Inferior parietal cortex (tissue), 1 donor: ENCODE measurements at regions not wholly inside any gene's neighbourhood (a gene's known extent, or its start where the extent isn't known, plus 50 kb on each side); places are given as distances from the start of the nearest gene placed in this dataset.

ENCODE experiments used
- DNase-seq: peaks from one replicate; pipeline ENCODE4 v3.0.0-alpha.2; 2016; ENCODE audit errors: extremely low spot score

DNA sequence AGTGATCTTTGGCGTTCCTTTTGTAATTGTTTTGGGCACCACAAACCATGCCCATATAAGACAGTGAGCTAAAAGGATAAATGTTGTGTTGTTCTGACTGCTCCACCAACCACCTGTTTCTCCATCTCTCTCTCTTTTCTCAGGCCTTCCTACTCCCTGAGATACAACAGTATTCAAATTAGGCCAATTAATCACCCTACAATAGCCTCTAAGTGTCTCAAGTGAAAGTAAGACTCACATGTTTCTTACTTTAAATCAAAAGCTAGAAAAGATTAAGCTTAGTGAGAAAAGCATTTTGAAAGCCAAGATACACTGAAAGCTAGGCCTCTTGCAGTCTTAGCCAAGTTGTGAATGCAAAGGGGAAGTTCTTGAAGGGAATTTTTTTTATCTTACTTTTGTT lies 268.8 kb upstream of the NREP start:
- no peak for DNase-seq

- DNase-seq: no peak
These were observed 267.8 kb upstream of the NREP start for GRCh38 chr5:112024769-112025168.

GRCh38 chr5:112024221-112024620 lies 267.2 kb upstream of the NREP start:
- DNase-seq: no peak

DNA sequence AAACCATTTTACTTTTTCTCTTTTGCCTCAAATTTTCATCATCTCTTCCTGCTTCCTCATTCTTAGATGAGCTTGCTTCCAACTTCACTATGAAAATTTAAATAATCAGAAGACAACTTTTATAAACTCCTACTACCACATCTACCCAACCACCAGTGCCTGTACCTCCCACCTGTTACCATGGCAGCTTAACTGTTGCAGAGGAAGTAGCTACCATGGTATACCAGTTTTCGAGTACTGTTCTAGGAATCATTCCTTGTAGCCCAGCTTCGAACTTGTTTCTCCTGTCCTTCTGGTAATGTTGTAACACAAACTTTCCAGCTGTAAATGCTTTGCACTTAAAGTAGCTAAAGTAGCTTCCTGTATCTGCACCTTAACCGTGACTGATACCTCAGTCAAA lies 266.8 kb upstream of the NREP start:
- DNase-seq: no peak

- DNase-seq: no peak
These were observed 261.9 kb upstream of the NREP start for GRCh38 chr5:112018846-112019245.

DNA sequence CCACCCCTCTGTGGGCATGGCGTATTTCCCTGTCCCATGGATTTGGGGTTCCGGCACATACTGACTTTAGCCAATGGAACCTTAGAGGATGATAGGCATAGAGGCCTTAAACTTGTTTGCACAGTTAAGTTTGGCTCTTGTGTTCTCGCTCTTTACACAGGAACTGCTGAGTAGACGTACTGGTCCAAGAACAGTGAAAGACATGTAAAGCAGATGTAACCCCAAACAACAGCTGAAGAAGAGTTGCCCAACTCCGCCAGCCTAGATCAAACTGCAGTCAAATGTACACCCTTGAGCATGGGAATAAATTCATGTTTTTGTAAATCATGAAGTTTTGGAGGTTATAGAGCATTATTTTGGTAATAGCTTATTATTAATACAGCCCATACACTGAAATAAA lies 260.0 kb upstream of the NREP start:
- no peak for DNase-seq

GRCh38 chr5:112014783-112015395 lies 257.9 kb upstream of the NREP start:
- DNase-seq: no peak

DNA sequence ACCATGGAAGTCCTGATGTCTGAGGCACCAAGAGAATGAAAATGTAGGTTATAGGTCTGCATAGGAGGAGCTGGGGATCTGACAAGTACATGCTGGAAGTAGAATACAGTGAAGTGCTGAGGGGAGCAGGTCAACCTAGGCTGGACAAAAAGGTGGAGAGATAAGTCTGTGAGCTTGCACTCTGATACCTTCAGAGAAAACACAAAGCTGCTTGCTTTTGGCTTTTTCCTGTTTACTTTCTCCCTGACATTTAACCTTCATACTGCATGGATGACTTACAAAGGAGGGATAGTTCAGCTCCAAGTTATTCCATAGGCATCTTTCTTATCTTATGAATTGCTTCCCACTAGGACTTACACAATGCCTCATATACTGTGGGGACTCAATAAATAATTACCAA lies 256.7 kb upstream of the NREP start:
- no peak for DNase-seq

DNA sequence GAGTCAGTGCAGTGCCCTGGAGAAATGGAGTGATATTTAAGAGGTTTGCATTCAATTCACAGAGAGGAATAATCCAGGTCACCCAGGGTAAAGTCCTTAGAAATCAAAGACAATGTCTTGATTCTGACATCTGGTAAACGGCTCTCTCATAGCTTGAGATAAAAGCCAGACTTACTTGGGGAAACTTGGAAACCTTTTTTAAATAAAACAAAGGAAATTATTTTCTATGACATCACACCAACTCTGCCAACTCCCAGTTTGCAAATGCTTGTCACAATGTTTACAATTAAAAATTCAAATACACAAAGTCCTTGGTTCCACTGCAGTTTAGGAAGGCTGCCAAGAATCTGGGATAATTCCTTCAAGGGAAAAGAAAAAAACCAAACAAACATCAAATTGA lies 255.1 kb upstream of the NREP start:
- DNase-seq: no peak

DNA sequence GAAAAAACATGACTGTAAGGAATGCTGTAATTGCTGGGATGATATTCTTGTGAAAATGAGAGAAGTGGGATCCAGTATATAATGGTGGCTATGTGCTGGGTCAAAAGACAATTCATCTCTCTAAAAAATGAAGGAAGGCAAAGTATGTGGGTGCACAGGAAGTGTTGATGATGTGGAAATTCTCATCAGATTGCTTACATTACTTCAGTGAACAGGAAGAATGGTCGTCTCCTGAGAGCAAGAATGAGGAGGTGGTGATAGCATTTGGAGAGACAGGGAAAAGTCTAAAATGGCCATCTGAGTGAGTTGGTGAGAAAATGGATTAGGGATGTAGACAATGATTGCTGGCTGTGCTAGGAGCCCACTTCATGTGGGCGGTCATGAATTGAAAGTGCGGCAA lies 253.5 kb upstream of the NREP start:
- no peak for DNase-seq

GRCh38 chr5:112006721-112007120 lies 249.7 kb upstream of the NREP start:
- DNase-seq: no peak

GRCh38 chr5:112005623-112005930 lies 248.6 kb upstream of the NREP start:
- no peak for DNase-seq

GRCh38 chr5:112004867-112005622 lies 248.1 kb upstream of the NREP start:
- DNase-seq: no peak

- DNase-seq: no peak
These were observed 245.4 kb upstream of the NREP start for GRCh38 chr5:112002376-112002775.

GRCh38 chr5:111999286-111999685 lies 242.3 kb upstream of the NREP start:
- no peak for DNase-seq

DNA sequence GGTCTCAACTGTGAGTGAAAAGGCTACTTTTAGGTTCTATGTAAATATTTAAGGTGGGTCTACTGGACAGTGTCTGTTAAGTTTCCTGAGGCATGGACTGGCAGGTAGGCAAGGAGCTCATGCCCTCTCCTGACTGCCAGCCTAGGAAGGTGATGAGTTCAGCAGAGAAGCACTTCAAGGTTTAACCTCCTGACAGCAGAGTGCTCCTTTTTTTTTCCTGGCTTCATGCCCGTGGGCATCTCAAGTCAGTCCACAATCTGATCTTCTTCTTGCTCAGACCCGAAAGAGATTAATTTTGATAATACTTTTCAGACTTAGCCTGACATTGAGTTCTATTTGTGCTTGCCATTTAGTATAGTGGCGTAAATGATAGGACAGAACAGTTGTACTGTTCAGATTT lies 241.9 kb upstream of the NREP start:
- no peak for DNase-seq

DNA sequence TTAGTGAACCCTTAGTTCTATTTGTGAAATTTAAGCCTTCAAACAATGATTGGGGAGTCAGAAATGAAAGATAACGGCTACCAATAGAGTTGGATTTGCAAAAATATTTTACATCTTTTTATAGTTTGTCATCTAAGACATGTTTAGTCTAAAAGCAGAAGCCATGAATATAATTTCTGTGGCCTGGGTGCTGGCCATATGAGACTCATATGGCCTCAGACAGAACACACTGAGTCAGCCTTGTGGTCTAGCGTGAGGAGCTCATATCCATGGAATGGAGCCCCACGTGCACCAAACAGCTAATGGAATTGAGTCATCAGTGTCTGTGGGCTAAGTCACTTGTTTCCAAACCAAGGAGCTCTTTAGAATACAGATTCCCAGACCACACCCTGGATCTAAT lies 240.7 kb upstream of the NREP start:
- no peak for DNase-seq

DNA sequence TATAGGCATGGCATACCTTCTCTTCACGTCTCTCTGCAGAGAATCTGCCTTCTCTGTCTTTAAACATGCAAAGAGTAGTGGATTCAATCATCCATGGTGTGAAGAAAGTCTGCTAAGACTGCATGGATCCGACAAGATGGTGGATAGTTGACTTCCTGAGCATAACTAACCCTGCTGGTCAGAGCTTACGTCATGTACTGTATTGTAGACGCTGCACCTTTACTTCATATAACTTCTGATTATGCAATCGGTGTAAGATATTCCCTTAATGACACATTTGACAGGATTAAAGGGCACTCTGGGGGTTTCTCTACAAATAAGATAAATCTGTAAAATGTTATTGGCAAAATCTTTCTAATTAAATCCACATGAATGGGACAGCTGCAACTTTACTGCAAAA lies 240.3 kb upstream of the NREP start:
- no peak for DNase-seq

GRCh38 chr5:111996574-111996973 lies 239.6 kb upstream of the NREP start:
- DNase-seq: no peak

DNA sequence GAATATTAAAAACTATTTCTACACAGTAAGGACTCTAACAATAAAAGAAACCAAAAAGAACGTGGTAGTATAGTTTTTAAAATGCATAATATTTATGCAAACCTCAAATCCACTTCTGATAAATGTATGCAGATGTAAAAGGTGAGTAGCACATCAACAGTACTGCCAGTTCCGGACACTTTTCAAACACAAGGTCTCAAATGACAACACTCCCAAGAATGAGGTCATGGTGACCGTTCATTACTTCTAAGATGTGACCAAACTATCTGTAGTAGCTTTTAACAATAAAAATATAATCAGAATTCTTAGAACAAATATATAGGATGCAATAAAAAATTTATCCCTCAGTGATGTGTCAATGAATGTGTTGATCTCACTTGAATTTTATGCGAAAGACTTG lies 238.7 kb upstream of the NREP start:
- no peak for DNase-seq

GRCh38 chr5:111993242-111993641 lies 236.2 kb upstream of the NREP start:
- DNase-seq: no peak

DNA sequence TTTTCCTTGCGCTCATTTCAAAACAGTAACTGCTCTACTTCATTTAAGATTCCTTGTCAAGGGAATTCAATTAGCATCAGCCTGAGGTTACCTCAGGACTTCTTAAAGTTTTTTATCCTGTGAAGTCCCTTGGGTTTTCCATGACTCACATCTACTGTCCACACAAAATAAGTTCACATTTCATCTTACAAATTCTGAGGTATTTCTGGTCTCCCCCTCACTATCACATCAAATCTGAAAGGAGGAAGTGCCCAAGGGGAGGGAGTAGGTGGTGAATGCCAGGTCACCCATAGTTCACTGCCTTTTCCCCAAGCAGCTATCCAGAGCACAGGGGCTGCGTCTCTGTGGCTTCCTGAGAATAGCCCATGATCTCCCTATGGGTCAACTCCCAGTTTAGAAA lies 227.1 kb upstream of the NREP start:
- DNase-seq: no peak

- no peak for DNase-seq
These were observed 226.5 kb upstream of the NREP start for GRCh38 chr5:111983459-111983858.

- DNase-seq: no peak
These were observed 220.4 kb upstream of the NREP start for GRCh38 chr5:111977436-111977829.
